KMS-11 (cell line): ENCODE measurements at regions not wholly inside any gene's neighbourhood (a gene's known extent, or its start where the extent isn't known, plus 50 kb on each side); places are given as distances from the start of the nearest gene placed in this dataset.
"Not testable (repeated sequence)": the region's sequence is repeated elsewhere in the genome, so short reads cannot be mapped to it uniquely, and the experiment has no call there.

Source experiments
- H2AFZ ChIP-seq: fragments of 200-600 bp; sonication (generic); 2 replicates; pipeline ENCODE4 v1.6.1; 2016; ENCODE audit warnings: antibody characterized with exemption, mixed run types, low read depth
- H3K27ac ChIP-seq: fragments of 200-600 bp; sonication (generic); 2 replicates; pipeline ENCODE4 v1.6.1; 2016; ENCODE audit warnings: mild to moderate bottlenecking, mixed run types
- H3K27me3 ChIP-seq: fragments of 200-600 bp; sonication (generic); 2 replicates; pipeline ENCODE4 v1.6.1; 2017; ENCODE audit warnings: mild to moderate bottlenecking, low read depth, mixed run types, moderate library complexity; ENCODE audit not compliant: insufficient read depth
- H3K36me3 ChIP-seq: fragments of 200-600 bp; sonication (generic); 2 replicates; pipeline ENCODE4 v1.6.1; 2017; ENCODE audit warnings: mild to moderate bottlenecking, mixed run types; ENCODE audit not compliant: insufficient read depth
- H3K4me1 ChIP-seq: fragments of 200-600 bp; sonication (generic); 2 replicates; pipeline ENCODE4 v1.6.1; 2016; ENCODE audit warnings: mild to moderate bottlenecking, low read depth, mixed run types; ENCODE audit not compliant: poor library complexity, severe bottlenecking
- H3K4me2 ChIP-seq: fragments of 200-600 bp; sonication (generic); 2 replicates; pipeline ENCODE4 v1.7.0; 2016; ENCODE audit warnings: mild to moderate bottlenecking, mixed run types
- H3K4me3 ChIP-seq: fragments of 200-600 bp; sonication (generic); IDR thresholded peaks from 2 replicates; pipeline ENCODE4 v1.6.1; 2017; ENCODE audit warnings: low read depth, low read length, mixed read lengths; ENCODE audit not compliant: insufficient read depth
- H3K79me2 ChIP-seq: fragments of 200-600 bp; sonication (generic); 2 replicates; pipeline ENCODE4 v1.6.1; 2016; ENCODE audit warnings: low read depth, mixed run types; ENCODE audit not compliant: insufficient read depth
- H3K9ac ChIP-seq: fragments of 200-600 bp; sonication (generic); 2 replicates; pipeline ENCODE4 v1.6.1; 2016; ENCODE audit warnings: mild to moderate bottlenecking, mixed run types
- H4K20me1 ChIP-seq: fragments of 200-600 bp; sonication (generic); 2 replicates; pipeline ENCODE4 v1.6.1; 2016; ENCODE audit warnings: mild to moderate bottlenecking, mixed run types; ENCODE audit not compliant: insufficient read depth
- TF ChIP-seq, protein P1 (sequence below): fragments of 200-600 bp; sonication (generic); conservative IDR thresholded peaks from 2 replicates; pipeline ENCODE4 v1.6.1; 2017; ENCODE audit warnings: low read depth, mild to moderate bottlenecking, antibody characterized with exemption, low read length, moderate library complexity, mixed read lengths

DNA sequence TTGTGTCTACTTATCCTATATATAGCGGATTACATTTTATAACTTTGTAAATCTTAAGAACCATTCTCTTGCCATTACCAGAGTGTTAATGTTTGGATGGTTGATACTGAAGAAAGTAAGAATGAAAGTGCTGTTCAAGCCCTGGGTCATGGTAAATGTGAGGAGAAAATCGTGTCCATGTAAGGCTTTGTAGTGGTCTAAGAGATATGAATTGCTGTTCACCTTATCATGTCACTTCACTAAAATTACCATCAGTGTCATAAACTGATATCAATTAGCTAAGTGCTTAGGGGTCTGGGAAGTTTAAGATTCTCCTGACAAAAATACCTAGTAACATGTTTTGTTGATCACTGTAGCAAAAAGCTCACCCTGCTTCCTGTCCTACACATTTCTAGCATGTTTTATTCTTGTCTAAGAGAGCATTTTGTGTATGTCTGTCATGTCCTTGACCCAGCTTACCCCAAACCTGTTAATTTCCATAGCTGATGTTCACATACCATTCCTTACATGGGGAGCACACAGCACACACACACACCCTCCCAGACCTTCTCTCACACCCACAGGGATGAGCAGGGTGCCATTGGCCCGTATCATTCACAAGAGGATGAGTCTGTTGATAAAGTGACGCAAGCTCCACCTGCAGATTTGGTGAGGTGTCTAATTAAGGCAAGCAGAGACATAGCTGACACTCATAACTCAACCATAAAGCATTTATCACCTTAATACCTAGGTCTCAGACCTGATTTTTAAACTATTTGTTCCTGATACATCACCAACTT lies 125.1 kb upstream of the PAM start:
- Histone ChIP-seq H3K36me3 (no peaks in the 10 kb centered on the region), H4K20me1 (no peaks in the 10 kb centered on the region), H3K4me1 (no peaks in the 10 kb centered on the region), H3K4me3 (no peak overlapping the region), H3K4me2 (no peak overlapping the region), H3K27ac (no peak overlapping the region), H3K9ac (no peak overlapping the region), H3K79me2 (no peaks in the 10 kb centered on the region), H3K27me3 (no peaks in the 10 kb centered on the region), H2AFZ (no peak overlapping the region)
- TF ChIP-seq, protein P1, sequence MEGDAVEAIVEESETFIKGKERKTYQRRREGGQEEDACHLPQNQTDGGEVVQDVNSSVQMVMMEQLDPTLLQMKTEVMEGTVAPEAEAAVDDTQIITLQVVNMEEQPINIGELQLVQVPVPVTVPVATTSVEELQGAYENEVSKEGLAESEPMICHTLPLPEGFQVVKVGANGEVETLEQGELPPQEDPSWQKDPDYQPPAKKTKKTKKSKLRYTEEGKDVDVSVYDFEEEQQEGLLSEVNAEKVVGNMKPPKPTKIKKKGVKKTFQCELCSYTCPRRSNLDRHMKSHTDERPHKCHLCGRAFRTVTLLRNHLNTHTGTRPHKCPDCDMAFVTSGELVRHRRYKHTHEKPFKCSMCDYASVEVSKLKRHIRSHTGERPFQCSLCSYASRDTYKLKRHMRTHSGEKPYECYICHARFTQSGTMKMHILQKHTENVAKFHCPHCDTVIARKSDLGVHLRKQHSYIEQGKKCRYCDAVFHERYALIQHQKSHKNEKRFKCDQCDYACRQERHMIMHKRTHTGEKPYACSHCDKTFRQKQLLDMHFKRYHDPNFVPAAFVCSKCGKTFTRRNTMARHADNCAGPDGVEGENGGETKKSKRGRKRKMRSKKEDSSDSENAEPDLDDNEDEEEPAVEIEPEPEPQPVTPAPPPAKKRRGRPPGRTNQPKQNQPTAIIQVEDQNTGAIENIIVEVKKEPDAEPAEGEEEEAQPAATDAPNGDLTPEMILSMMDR, result no peak

DNA sequence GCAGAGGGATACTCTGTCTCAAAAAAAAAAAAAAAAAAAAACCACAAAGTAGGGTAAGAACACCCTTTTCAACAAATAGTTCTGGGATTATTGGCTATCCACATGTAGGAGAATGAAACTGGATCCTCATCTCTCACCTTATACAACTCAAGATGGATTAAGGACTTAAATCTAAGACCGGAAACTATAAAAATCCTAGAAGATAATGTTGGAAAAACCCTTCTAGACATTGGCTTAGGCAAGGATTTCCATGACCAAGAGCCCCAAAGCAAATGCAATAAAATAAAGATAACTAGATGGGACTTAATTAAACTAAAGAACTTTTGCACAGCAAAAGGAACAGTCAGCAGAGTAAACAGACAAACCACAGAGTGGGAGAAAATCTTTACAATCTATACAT lies 119.7 kb upstream of the PAM start:
- not testable (repeated sequence) for H4K20me1 ChIP-seq, H3K36me3 ChIP-seq

DNA sequence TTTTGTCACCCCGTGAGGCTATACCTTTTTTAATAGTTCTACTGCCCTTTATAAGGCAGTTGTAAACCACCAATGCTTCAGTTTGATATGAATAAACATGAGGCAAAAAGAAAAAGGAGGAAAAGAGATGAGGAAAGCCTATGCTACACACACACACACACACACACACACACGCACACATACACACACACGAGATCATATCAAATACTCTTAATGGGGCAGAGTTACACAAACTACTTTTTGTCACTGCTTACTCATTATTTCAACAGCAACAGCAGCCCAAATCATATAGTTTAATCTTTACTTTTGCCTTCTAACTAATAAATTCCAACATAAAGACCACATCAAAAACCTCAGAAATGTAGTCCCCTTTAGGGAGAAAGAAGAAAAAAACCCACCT lies 116.8 kb upstream of the PAM start:
- Histone ChIP-seq H3K4me3 (no peak overlapping the region), H3K27me3 (no peaks in the 10 kb centered on the region), H3K4me1 (no peaks in the 10 kb centered on the region), H4K20me1 (no peaks in the 10 kb centered on the region), H2AFZ (no peak overlapping the region), H3K9ac (no peak overlapping the region), H3K36me3 (no peaks in the 10 kb centered on the region), H3K4me2 (no peak overlapping the region), H3K27ac (no peak overlapping the region), H3K79me2 (no peaks in the 10 kb centered on the region)
- TF ChIP-seq, protein P1, result no peak

More for the DNA sequence above, 119.7 kb upstream of the PAM start:
- H2AFZ ChIP-seq, H3K79me2 ChIP-seq, H3K27me3 ChIP-seq, H3K9ac ChIP-seq, H3K4me2 ChIP-seq, H3K27ac ChIP-seq, H3K4me1 ChIP-seq, H3K4me3 ChIP-seq: not testable (repeated sequence)

DNA sequence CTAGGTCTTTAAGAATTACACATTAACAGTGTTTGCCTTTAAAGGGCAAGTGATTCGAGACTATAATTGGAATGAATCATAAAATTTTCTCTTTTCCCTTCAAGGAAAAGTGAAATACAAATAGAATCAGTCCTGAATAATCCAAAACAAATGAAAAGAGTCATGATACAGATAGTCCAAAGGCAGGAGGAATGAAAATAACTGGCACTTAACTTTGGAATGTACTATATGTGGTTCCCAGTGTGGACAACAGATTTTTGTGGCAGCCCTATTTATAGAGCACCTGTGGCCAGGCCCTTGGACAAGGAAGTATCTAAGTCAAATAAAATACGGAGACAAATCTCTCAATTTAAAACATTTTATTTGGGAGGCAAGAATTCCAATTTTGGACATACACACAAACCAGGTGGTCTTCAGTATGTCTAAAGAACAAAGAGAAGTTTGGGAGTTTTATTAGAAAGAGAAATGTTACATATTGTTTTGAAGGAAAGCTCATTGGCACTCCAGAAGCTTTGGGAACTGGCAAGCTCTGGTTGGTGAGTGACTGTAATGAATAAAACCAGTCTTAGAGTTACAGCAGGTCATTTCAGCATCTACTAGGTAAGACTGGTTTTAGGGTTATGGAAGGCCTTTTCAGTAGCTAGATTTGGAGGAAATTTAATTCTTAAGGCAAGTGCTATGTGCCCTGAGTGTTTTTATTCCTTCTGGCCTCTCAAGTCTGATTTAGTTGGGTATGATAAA lies 116.0 kb upstream of the PAM start:
- TF ChIP-seq, protein P1, result no peak
- no peak overlapping the region for H3K4me3 ChIP-seq
- H3K4me1 ChIP-seq, result no peaks in the 10 kb centered on the region
- no peaks in the 10 kb centered on the region for H3K27me3 ChIP-seq
- H3K9ac ChIP-seq, result no peak overlapping the region
- H3K27ac ChIP-seq, result no peak overlapping the region
- no peaks in the 10 kb centered on the region for H3K79me2 ChIP-seq
- H3K4me2 ChIP-seq, result no peak overlapping the region
- no peaks in the 10 kb centered on the region for H3K36me3 ChIP-seq
- H2AFZ ChIP-seq, result no peak overlapping the region
- H4K20me1 ChIP-seq, result no peaks in the 10 kb centered on the region

DNA sequence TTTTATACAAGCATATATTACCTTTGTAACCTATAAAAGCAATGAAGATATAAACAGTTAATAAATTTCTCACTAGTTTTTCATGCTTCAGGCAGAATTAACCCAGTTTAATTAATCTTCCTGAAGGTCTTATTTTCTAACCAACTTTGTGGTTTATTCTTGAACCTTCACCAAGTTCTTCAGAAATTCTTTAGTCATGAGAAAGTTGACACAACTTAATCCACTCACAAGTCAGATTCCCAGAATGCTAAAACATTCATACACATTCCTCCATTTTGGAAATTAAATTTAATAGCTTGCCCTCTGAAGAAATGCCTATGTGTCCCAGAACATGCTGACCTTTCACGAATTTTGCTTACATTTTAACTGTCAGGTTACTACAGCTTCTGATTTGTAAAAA lies 105.4 kb upstream of the PAM start:
- Histone ChIP-seq H3K27ac (no peak overlapping the region), H3K4me3 (no peak overlapping the region), H3K4me2 (no peak overlapping the region), H3K27me3 (no peaks in the 10 kb centered on the region), H4K20me1 (no peaks in the 10 kb centered on the region), H3K36me3 (no peaks in the 10 kb centered on the region), H3K79me2 (no peaks in the 10 kb centered on the region), H3K4me1 (no peaks in the 10 kb centered on the region), H3K9ac (no peak overlapping the region), H2AFZ (no peak overlapping the region)
- TF ChIP-seq, protein P1, result no peak
